Activated B cell treated with CpG ODN at 0.5 μM for 24 hours (primary cell): ENCODE measurements at regions not wholly inside any gene's neighbourhood (a gene's known extent, or its start where the extent isn't known, plus 50 kb on each side); places are given as distances from the start of the nearest gene placed in this dataset.

Experiments
- ATAC-seq: fragments of 200-7000 bp; cut with Tn5 transposase; one replicate; pipeline ENCODE4 v1.10.0; 2021; ENCODE audit warnings: low read depth, mild to moderate bottlenecking, moderate library complexity
- CTCF ChIA-PET: fragments of 350-600 bp; sonication (Branson Sonifier 250); formaldehyde crosslinking; loops from one replicate; lab custom pipeline; 2021; ENCODE audit warnings: antibody characterized with exemption; lab: Charles Lee
- POLR2A ChIA-PET: fragments of 350-600 bp; sonication (Branson Sonifier 250); formaldehyde crosslinking; loops from one replicate; lab custom pipeline; 2021; ENCODE audit warnings: antibody characterized with exemption; lab: Charles Lee
- DNase-seq: peaks from one replicate; pipeline ENCODE4 v3.0.0; 2022
- H3K27ac Mint-ChIP-seq: one replicate; pipeline ENCODE4 v1.8.0; 2020; ENCODE audit warnings: mixed read lengths
- H3K27me3 Mint-ChIP-seq: one replicate; pipeline ENCODE4 v1.8.0; 2021; ENCODE audit warnings: mixed read lengths
- H3K36me3 Mint-ChIP-seq: one replicate; pipeline ENCODE4 v1.8.0; 2021; ENCODE audit warnings: low read depth, mixed read lengths
- H3K4me1 Mint-ChIP-seq: one replicate; pipeline ENCODE4 v1.8.0; 2021; ENCODE audit warnings: mixed read lengths
- H3K4me3 Mint-ChIP-seq: one replicate; pipeline ENCODE4 v1.8.0; 2020; ENCODE audit warnings: mild to moderate bottlenecking, mixed read lengths
- H3K9me3 Mint-ChIP-seq: one replicate; pipeline ENCODE4 v1.8.0; 2020; ENCODE audit warnings: mixed read lengths
- CTCF ChIP-seq: fragments of 200-600 bp; IDR thresholded peaks from one replicate; pipeline ENCODE4 v1.8.0; 2022; ENCODE audit warnings: antibody characterized with exemption, mild to moderate bottlenecking
- intact Hi-C: fragments of 100-400 bp; cut with micrococcal nuclease; formaldehyde crosslinking; loops from one replicate; pipeline ENCODE4 v1.15.1; 2024

GRCh38 chr5:167721926-167722440 is 569.5 kb upstream of the WWC1 start:
- CTCF ChIA-PET, result interaction anchor here (1.5 kb wide), 1 partner anchor 497 kb away, joined by 6 read pairs; no protein-coding TSS in a partner anchor
- TF ChIP-seq CTCF, result no peak
- Mint-ChIP-seq H3K9me3 (no peaks in the 10 kb centered on the region), H3K4me1 (no peaks in the 10 kb centered on the region), H3K4me3 (no peak overlapping the region), H3K36me3 (no peaks in the 10 kb centered on the region), H3K27ac (no peak overlapping the region), H3K27me3 (no peaks in the 10 kb centered on the region)
- intact Hi-C loops, result loop anchor here (10.0 kb wide), 1 partner anchor 323 kb away; no protein-coding TSS in a partner anchor
- POLR2A ChIA-PET, result no interaction called here
- DNase-seq, result no peak
- ATAC-seq, result no peak

- no peak for TF ChIP-seq CTCF
- H3K27me3 Mint-ChIP-seq, result no peaks in the 10 kb centered on the region
- DNase-seq (peak; percentile 19), ATAC-seq (peak; percentile 49)
- intact Hi-C loops, result loop anchor here (10.0 kb wide), 1 partner anchor 321 kb away; no protein-coding TSS in a partner anchor
- H3K27ac Mint-ChIP-seq, result no peak overlapping the region
- ChIA-PET CTCF (interaction anchor here (0.6 to 1.2 kb wide), 3 partner anchors 15 to 496 kb away, joined by 3 to 5 read pairs (median 5); no protein-coding TSS in a partner anchor), POLR2A (no interaction called here)
- no peaks in the 10 kb centered on the region for H3K36me3 Mint-ChIP-seq
- H3K4me1 Mint-ChIP-seq, result no peaks in the 10 kb centered on the region
- H3K9me3 Mint-ChIP-seq, result no peaks in the 10 kb centered on the region
- no peak overlapping the region for H3K4me3 Mint-ChIP-seq
These were observed 568.1 kb upstream of the WWC1 start for GRCh38 chr5:167723254-167723871.

GRCh38 chr5:167725264-167725663 is 566.2 kb upstream of the WWC1 start:
- ChIA-PET POLR2A (no interaction called here), CTCF (no interaction called here)
- no peaks in the 10 kb centered on the region for H3K36me3 Mint-ChIP-seq
- intact Hi-C loops, result loop anchor here (10.0 kb wide), 1 partner anchor 320 kb away; no protein-coding TSS in a partner anchor
- H3K27ac Mint-ChIP-seq, result no peak overlapping the region
- TF ChIP-seq CTCF, result no peak
- no peaks in the 10 kb centered on the region for H3K4me1 Mint-ChIP-seq
- H3K4me3 Mint-ChIP-seq, result no peak overlapping the region
- DNase-seq, result no peak
- no peaks in the 10 kb centered on the region for H3K27me3 Mint-ChIP-seq
- no peaks in the 10 kb centered on the region for H3K9me3 Mint-ChIP-seq
- ATAC-seq, result no peak

- Mint-ChIP-seq H3K9me3 (no peaks in the 10 kb centered on the region), H3K27me3 (no peaks in the 10 kb centered on the region), H3K4me3 (no peak overlapping the region), H3K4me1 (no peaks in the 10 kb centered on the region), H3K36me3 (no peaks in the 10 kb centered on the region), H3K27ac (no peak overlapping the region)
- intact Hi-C loops, result loop anchor here (10.0 kb wide), 1 partner anchor 319 kb away; no protein-coding TSS in a partner anchor
- no peak for DNase-seq
- POLR2A ChIA-PET, result no interaction called here
- TF ChIP-seq CTCF, result no peak
- ATAC-seq, result no peak
- CTCF ChIA-PET, result no interaction called here
These were observed 565.7 kb upstream of the WWC1 start for GRCh38 chr5:167725741-167726140.

- intact Hi-C loops, result loop anchor here (10.0 kb wide), 1 partner anchor 318 kb away; no protein-coding TSS in a partner anchor
These were observed 564.8 kb upstream of the WWC1 start for GRCh38 chr5:167726642-167727041.

More at GRCh38 chr5:167726642-167727041, 564.8 kb upstream of the WWC1 start:
- Mint-ChIP-seq H3K9me3 (no peaks in the 10 kb centered on the region), H3K27me3 (no peaks in the 10 kb centered on the region), H3K4me1 (no peaks in the 10 kb centered on the region), H3K27ac (no peak overlapping the region), H3K36me3 (no peaks in the 10 kb centered on the region), H3K4me3 (no peak overlapping the region)
- ATAC-seq (no peak), DNase-seq (no peak)
- no peak for TF ChIP-seq CTCF
- ChIA-PET POLR2A (no interaction called here), CTCF (no interaction called here)
